GM19099 (cell line): ENCODE measurements at regions not wholly inside any gene's neighbourhood (a gene's known extent, or its start where the extent isn't known, plus 50 kb on each side); places are given as distances from the start of the nearest gene placed in this dataset.

Experiments used
- POLR2A ChIP-seq: IDR thresholded peaks from 3 replicates; pipeline ENCODE4 v1.6.1; 2011; ENCODE audit warnings: low read depth; ENCODE audit not compliant: insufficient read length; ENCODE audit errors: extremely low read depth

DNA sequence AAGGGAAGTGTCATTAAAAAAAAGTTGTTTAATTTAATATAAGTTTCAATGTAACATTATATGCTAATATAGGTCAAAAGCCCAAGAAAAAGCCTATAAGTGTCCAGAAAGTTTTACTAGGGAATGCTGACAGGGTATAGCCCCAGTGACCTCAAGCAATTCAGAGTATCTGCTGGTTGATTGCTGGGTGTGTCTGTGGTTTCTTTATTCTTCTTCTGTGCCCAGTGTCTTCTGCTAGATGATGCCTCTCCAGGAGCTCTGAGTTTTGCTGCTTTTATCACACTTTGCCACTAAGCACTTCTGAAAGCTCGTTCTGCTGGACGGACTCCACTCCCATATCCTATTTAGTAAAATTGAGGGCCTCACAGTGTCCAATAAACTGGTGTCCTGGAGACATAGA is 212.2 kb upstream of the NRG3 start:
- no peak for TF ChIP-seq POLR2A

DNA sequence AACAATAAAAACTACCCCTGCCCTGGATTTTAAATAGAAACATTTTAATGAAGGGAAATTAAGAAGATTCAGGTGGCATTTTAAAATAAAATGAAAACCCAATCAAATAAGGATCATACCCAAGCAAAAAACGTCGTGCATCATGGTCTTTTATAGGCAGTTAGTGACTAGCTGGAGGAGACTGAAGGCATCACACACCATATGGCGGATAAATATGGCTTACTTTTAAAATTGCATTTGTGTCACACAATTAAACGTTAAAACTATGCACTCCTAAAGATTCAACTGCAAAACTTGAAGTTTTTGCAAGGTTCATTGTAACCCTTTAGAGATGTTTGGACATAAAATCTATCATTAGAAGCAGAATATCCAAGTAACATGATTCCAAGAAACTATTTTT is 200.1 kb upstream of the NRG3 start:
- TF ChIP-seq POLR2A = no peak

DNA sequence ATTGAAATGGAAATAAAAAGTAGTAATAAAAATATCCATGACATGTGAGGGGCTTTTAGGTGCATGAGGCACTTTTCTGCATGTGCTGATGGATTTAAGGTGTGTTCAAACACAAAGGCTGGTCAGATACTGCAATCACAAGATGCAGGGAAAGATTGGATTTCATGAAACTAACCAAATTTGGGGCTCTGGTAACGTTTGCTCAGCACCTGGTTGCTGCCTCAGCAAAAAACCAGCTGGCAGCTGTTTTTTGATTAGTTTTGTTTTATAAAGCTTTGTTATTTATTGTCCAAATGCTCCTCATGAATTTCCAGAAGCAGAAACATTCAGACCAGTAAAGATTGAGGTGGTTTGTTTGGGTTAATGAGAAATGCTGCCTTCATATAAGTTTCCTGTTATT is 195.7 kb upstream of the NRG3 start:
- no peak for TF ChIP-seq POLR2A

DNA sequence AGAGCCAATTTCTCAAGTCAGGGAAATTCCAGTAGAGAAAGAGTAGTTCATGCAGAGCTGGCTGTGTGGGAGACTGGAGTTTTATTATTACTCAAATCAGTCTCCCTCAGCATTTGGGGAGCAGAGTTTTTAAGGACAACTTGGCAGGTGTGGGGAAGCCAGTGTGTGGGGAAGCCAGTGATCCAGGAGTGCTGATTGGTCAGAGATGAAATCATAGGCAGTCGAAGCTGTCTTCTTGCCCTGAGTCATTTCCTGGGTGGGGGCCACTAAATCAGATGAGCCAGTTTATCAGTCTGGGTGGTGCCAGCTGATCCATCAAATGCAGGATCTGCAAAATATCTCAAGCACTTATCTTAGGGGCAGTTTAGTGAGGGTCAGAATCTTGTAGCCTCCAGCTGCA is 194.6 kb upstream of the NRG3 start:
- no peak for TF ChIP-seq POLR2A

DNA sequence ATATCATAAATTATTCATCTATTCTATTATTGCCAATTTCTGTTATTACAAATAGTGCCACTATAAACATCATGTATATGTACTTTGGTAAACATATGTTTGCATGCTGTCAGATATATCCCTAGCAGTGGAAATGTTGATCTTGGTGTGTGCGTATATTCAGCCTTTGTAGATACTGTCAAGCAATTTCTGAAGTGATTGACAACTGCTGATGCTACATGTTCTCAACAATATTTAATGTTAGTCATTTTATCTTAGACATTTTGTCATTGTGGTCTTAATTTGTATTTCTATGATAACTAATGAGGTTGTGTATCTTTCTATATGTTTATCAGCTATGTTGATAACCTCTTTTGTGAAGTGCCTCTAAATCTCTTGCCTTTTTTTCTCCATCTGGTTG is 186.5 kb upstream of the NRG3 start:
- no peak for TF ChIP-seq POLR2A

DNA sequence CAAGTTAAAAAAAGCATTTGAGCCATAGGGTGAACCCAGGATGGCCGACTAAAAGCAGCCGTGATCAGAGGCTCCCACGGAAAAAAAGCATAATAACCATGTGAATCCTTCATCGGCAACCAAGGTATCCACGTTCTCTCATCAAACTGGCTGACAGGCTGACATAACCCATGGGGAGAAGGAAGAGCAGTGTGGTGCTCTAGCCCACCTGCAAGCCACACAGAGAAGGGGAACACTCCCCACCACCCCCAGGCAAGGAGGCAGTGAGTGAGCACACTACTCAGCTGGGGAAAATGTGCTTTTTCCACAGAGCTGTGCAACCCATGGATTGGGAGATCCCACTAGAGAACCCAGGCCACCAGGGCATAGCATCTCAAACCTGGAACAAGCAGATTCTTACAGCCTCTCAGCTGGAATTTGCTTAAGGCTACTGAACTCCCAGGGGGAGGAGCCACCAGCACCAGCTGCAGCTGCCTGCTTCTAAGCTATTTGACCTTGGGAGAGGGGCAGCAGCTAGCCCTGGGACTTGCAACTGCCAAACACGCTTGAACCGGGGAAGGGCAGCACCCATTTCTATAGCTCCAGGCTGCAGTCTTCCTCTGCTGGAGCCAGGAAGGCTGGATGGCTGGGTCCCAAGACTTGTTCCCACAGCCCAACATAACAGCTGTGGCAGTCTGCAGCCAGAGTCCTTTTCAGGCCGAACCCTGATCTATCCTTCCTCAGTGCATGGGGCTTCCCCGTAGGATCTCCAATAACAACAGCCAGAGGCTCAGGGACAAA is 178.2 kb upstream of the NRG3 start:
- no peak for TF ChIP-seq POLR2A

DNA sequence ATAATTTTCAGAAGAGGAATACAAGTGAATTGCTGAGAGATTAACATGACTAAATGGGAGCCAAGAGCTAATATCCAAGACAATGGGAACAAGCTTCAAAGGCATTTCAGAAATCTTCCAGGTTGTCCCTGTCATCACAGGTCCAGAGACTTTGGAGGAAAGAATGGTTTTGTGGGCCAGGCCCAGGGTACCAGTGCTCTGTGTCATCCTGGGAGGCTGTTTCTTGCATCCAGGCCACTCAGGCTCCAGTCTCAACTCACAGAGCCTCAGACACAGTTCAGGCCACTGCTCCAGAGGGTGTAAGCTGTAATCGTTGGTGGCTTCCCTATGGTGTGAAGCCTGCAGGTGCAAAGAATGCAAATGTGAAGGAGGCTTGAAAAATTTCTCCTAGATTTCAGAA is 170.4 kb upstream of the NRG3 start:
- TF ChIP-seq POLR2A = no peak

DNA sequence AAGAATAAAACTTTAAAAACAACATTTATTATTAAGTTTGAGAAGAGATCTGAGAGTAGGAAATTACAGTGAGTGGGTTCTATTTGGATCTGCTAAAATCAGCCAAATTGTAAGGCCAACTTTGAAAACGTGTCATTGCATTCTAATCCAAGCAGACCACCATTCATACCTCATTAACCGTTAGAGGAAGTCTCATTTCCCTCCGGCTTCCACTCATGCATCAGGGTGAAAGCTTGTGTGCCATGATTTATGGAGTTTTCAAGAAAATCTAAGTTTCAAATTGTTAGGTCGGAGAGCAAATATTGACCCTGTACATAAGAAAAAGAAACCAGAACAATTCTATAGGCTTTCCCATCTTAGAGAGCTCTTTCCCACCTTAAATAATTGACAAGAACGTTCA is 166.6 kb upstream of the NRG3 start:
- no peak for TF ChIP-seq POLR2A

DNA sequence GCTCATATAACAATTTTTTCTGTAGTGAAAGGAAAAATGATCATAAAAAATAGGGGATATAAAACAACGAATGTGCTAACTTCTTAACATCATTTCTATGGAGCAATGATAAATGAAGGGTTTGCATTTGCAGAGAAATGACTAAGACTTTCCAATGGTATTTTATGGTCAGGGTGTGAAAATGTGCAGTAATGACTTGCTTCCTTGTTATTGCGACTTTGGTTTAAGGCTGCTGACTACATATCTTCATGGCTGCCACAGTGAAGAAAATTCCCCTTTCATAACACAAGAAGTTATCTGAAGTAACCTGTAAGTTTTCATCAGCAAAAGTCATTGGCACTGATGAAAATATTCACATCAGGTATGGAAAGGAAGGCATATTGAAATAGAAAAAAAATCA is 166.1 kb upstream of the NRG3 start:
- TF ChIP-seq POLR2A = no peak

DNA sequence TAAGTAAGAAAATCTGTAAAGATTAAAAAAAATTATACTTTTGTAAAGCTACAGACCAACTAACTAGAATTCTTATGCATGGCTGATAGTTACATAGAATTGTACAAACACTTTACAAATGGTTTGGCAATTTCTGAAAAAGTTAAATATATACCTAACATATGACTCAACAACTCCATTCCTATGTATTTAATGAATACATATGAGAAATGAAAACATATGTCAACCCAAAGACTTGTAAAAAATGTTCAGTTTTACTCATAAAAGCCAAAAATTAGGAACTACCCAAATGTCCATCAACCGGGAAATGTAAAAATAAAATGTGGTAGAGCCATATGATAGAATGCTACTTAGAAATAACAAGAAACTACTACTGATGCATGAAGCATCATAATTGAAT is 152.6 kb upstream of the NRG3 start:
- TF ChIP-seq POLR2A = no peak

DNA sequence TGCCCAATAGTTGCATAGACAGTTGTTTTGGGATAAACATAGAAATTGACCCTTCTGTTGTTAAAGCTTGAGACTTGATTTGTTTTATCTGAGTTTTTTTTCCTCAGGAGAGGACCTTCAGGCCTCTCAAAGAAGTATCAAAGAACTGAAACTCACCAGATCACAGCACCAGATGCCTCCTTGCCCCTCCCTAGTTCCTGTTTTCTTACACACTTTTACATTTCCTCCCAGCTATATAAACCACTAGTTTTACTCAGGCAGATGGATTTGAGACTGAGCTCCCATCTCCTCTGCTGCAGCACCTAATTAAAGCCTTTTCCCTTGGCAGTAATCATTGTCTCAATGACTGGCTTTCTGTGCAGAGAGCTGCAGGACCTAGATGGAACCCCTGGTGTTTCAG is 150.6 kb upstream of the NRG3 start:
- TF ChIP-seq POLR2A = no peak

DNA sequence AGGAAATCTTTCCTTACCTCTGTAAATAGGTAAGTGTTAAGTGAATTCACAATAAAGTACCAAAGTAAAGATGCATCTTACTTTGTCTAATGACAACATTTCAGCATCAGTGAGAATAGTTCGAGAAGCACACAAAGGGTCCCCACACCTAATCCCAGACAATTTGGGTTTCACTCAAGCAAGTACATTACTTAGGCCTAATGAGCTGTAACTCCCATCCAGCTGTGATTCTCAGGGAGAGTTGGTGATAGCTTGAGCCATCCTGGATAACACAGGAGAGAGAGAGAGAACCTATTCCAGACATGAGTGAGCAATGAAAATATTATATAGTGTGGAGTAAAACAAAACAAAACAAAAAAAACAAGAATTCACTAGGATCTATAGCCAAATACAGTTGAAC is 149.1 kb upstream of the NRG3 start:
- no peak for TF ChIP-seq POLR2A

DNA sequence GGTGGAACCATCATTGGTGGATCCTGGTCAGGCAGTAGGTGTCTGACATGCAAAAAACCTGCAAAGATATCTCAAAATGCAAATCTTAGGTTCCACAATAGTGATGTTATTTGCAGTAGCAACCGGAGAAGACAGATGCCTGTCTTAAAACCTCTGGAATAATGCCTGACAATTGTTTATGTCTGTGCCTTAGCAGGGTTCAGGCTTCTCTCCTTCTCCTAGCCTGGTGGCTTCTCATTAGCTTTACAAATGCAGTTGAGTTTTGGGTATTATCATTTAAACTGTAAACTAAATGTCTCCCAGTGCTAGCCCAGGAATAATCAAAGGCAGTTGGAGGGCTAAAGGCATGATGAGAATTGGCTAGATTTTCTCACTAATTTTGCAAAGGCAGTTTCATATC is 146.3 kb upstream of the NRG3 start:
- TF ChIP-seq POLR2A = no peak

DNA sequence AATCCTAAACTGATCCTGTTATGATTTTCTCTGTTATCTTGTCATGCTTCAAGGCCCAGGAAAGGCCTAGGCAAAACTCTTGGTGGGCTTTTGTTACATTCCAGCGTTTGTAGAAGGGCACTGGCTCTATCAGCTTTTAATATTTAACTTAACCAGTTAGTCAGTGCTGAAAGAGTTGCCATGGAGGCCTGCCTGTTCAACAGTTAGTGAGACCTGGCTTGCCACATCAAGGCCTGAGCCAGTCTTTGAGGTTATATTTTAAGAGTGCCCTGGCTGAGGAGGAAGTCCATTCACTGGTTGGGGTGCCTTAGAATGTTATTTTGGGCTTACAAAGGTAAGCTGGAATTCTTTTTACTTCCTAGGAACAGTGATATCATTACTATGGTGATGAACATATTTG is 144.1 kb upstream of the NRG3 start:
- no peak for TF ChIP-seq POLR2A

DNA sequence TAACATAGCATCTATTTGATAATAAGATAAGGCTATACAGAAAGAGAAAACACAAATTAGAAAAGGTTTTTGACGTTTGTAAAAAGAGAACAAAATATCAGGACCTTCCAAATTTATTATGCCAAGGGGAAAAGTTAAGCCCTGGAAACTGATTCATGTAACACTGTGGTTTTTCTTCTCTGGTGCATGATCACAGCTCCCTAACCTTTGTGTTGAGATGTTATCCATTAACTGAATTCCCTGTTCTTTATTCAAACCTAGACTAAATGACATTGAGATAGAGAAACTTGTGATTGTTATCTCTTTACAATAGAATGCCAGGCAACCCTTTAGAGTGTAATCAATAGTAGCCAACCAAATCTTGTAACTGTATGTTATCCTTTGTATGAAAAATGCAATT is 141.5 kb upstream of the NRG3 start:
- no peak for TF ChIP-seq POLR2A

DNA sequence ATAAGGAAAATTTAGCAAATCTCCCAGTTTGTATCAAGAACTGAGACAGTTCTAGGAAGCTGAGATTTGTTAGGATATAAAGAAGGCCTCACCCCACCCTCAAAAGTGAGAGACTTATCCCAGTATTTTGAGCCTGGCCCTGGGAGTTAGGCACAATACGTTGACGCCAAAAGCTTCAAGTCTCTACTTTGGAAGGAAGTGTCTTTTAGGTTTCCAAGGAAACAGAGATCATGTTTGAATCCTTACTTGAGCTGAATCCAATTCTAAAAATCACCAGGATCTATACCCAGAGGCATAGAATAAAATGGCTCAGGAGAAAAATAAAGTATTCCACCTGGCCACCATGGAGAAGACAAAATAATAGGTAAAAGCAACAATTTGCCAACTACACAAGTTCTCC is 115.9 kb upstream of the NRG3 start:
- no peak for TF ChIP-seq POLR2A

DNA sequence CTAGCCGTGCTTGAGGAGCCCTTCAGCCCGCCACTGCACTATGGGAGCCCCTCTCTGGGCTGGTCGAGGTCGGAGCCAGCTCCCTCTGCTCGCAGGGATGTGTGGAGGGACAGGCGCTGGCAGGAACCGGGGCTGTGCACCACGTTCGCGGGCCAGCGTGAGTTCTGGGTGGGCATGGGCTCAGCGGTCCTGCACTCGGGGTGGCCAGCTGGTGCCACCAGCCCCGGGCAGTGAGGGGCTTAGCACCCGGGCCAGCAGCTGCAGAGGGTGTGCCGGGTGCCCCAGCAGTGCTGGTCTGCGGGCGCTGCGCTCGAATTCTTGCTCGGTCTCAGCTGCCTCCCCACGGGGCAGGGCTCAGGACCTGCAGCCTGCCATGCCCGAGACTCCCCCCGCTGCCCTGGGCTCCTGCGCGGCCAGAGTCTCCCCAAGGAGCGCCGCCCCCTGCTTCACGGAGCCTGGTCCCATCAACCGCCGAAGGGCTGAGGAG is 90.8 kb upstream of the NRG3 start:
- TF ChIP-seq POLR2A = no peak
